ENCODE measurements at regions not wholly inside any gene's neighbourhood (a gene's known extent, or its start where the extent isn't known, plus 50 kb on each side); places are given as distances from the start of the nearest gene placed in this dataset.

GRCh38 chr17:71484546-71484945 is 636.3 kb upstream of the SOX9 start:
- Histone ChIP-seq H3K27ac (ENCODE audit: low read depth) (no peak overlapping the region), H3K4me3 (no peak overlapping the region), H3K79me2 (replicated peaks; ENCODE audit: insufficient read depth) (no peaks in the 10 kb centered on the region), H4K20me1 (replicated peaks; ENCODE audit: insufficient read depth) (no peaks in the 10 kb centered on the region), H3K36me3 (ENCODE audit: insufficient read depth) (no peaks in the 10 kb centered on the region), H3K4me2 (no peak overlapping the region), H2AFZ (no peak overlapping the region), H3K27me3 (ENCODE audit: insufficient read depth) (no peaks in the 10 kb centered on the region), H3F3A (replicated peaks; ENCODE audit: low read depth) (no peaks in the 10 kb centered on the region), H3K4me1 (ENCODE audit: insufficient read depth) (no peaks in the 10 kb centered on the region), H3K9me2 (ENCODE audit: insufficient read depth) (no peaks in the 10 kb centered on the region)
- no peak overlapping the region for H3K4me3 Mint-ChIP-seq
- H3K9me3 Mint-ChIP-seq: no peaks in the 10 kb centered on the region
- H3K27me3 Mint-ChIP-seq (ENCODE audit: insufficient read depth, low read depth, poor library complexity): no peaks in the 10 kb centered on the region
- DNase-seq (ENCODE audit: low spot score) (no peak), ATAC-seq (no peak)
- H3K36me3 Mint-ChIP-seq (ENCODE audit: low read depth): no peaks in the 10 kb centered on the region
- TF ChIP-seq EZH2phosphoT487 (IDR thresholded peaks at IDR 0.05; ENCODE audit: unreplicated experiment) (no peak), JUNB (IDR thresholded peaks at IDR 0.05; ENCODE audit: unreplicated experiment) (no peak), CREB1 (CRISPR knock-in tag; IDR thresholded peaks at IDR 0.05; ENCODE audit: low read depth) (no peak), STAT1 (IDR thresholded peaks at IDR 0.05; ENCODE audit: unreplicated experiment) (no peak), ZNF331 (CRISPR knock-in tag; IDR thresholded peaks at IDR 0.05; ENCODE audit: low read depth) (no peak), ZNF114 (CRISPR knock-in tag; IDR thresholded peaks at IDR 0.05) (no peak)
- no peak overlapping the region for H3K27ac Mint-ChIP-seq
- H3K4me1 Mint-ChIP-seq: no peaks in the 10 kb centered on the region; the same call in 2 of the 3 replicates

- H3K27me3 ChIP-seq (ENCODE audit: insufficient read depth): no peaks in the 10 kb centered on the region
- H3F3A ChIP-seq (replicated peaks; ENCODE audit: low read depth): no peaks in the 10 kb centered on the region
- no peaks in the 10 kb centered on the region for H3K9me2 ChIP-seq (ENCODE audit: insufficient read depth)
- no peaks in the 10 kb centered on the region for H3K79me2 ChIP-seq (replicated peaks; ENCODE audit: insufficient read depth)
- H3K4me3 Mint-ChIP-seq: no peak overlapping the region
- no peak overlapping the region for H3K4me2 ChIP-seq
- DNase-seq (ENCODE audit: low spot score) (no peak), ATAC-seq (no peak)
- no peaks in the 10 kb centered on the region for H3K36me3 Mint-ChIP-seq (ENCODE audit: low read depth)
- H3K27ac ChIP-seq (ENCODE audit: low read depth): no peak overlapping the region
- H2AFZ ChIP-seq: no peak overlapping the region
- H3K4me1 Mint-ChIP-seq: no peaks in the 10 kb centered on the region; the same call in 2 of the 3 replicates
- no peaks in the 10 kb centered on the region for H3K9me3 Mint-ChIP-seq
- no peak overlapping the region for H3K27ac Mint-ChIP-seq
- H4K20me1 ChIP-seq (replicated peaks; ENCODE audit: insufficient read depth): no peaks in the 10 kb centered on the region
- H3K36me3 ChIP-seq (ENCODE audit: insufficient read depth): no peaks in the 10 kb centered on the region
- no peak overlapping the region for H3K4me3 ChIP-seq
- H3K27me3 Mint-ChIP-seq (ENCODE audit: insufficient read depth, low read depth, poor library complexity): no peaks in the 10 kb centered on the region
- H3K4me1 ChIP-seq (ENCODE audit: insufficient read depth): no peaks in the 10 kb centered on the region
- TF ChIP-seq EZH2 (IDR thresholded peaks at IDR 0.05; ENCODE audit: low read depth, unreplicated experiment): no peak
- TF ChIP-seq REST (IDR thresholded peaks at IDR 0.05; ENCODE audit: unreplicated experiment): no peak
- no peak for TF ChIP-seq EZH2phosphoT487 (IDR thresholded peaks at IDR 0.05; ENCODE audit: unreplicated experiment)
- TF ChIP-seq POLR2AphosphoS5 (IDR thresholded peaks at IDR 0.05; ENCODE audit: low read depth): no peak
- TF ChIP-seq, protein P1, sequence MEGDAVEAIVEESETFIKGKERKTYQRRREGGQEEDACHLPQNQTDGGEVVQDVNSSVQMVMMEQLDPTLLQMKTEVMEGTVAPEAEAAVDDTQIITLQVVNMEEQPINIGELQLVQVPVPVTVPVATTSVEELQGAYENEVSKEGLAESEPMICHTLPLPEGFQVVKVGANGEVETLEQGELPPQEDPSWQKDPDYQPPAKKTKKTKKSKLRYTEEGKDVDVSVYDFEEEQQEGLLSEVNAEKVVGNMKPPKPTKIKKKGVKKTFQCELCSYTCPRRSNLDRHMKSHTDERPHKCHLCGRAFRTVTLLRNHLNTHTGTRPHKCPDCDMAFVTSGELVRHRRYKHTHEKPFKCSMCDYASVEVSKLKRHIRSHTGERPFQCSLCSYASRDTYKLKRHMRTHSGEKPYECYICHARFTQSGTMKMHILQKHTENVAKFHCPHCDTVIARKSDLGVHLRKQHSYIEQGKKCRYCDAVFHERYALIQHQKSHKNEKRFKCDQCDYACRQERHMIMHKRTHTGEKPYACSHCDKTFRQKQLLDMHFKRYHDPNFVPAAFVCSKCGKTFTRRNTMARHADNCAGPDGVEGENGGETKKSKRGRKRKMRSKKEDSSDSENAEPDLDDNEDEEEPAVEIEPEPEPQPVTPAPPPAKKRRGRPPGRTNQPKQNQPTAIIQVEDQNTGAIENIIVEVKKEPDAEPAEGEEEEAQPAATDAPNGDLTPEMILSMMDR (conservative IDR thresholded peaks at IDR 0.05; ENCODE audit: low read depth in 2 of 2): no peak
- TF ChIP-seq, protein P2, sequence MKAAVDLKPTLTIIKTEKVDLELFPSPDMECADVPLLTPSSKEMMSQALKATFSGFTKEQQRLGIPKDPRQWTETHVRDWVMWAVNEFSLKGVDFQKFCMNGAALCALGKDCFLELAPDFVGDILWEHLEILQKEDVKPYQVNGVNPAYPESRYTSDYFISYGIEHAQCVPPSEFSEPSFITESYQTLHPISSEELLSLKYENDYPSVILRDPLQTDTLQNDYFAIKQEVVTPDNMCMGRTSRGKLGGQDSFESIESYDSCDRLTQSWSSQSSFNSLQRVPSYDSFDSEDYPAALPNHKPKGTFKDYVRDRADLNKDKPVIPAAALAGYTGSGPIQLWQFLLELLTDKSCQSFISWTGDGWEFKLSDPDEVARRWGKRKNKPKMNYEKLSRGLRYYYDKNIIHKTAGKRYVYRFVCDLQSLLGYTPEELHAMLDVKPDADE (IDR thresholded peaks at IDR 0.05): no peak
- no peak for TF ChIP-seq NANOG (IDR thresholded peaks at IDR 0.05; ENCODE audit: borderline replicate concordance)
Measured at GRCh38 chr17:71485426-71485825, 635.4 kb upstream of the SOX9 start.

Measured in GM23338 (cell line).